ENCODE measurements at regions not wholly inside any gene's neighbourhood (a gene's known extent, or its start where the extent isn't known, plus 50 kb on each side); places are given as distances from the start of the nearest gene placed in this dataset.

- DNase-seq = peak in 1 of 4 experiments; percentile 5
Measured at GRCh38 chr12:48409938-48410337, 59.2 kb upstream of the ZNF641 start.

- DNase-seq = no peak
Measured at GRCh38 chr12:48413388-48413787, 59.0 kb upstream of the ANP32D start.

- no peak for DNase-seq
Measured at GRCh38 chr12:48414021-48414420, 58.3 kb upstream of the ANP32D start.

GRCh38 chr12:48419116-48419935, 53.0 kb upstream of the ANP32D start:
- DNase-seq = no peak

GRCh38 chr12:48420039-48420775, 52.2 kb upstream of the ANP32D start:
- no peak for DNase-seq

GRCh38 chr12:48422060-48422459, 50.3 kb upstream of the ANP32D start:
- DNase-seq = no peak
